ENCODE measurements at regions not wholly inside any gene's neighbourhood (a gene's known extent, or its start where the extent isn't known, plus 50 kb on each side); places are given as distances from the start of the nearest gene placed in this dataset.

DNA sequence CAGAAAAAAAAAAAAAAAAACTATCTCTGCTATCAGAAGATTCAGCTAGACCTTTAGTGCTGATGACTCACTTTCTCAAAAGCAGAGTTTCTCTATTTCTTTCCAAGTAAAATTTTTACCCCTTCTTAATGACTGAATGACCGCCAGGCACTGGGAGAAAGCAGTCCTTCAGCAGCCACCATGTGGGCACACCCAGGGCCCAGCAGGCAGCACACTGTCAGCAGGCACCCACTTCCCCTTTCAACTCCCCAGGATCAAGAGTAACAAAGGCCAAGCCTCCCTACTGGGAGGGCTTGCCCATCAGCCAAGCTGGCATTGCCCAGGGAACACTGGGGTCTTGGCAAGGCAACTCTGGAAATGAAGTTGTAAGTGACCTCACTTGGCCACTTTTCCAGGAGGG is 201.9 kb upstream of the MAMLD1 start:
- Histone ChIP-seq H3K27me3 (replicated peaks in 1 of 7) (no peaks in the 10 kb centered on the region), H3K36me3 (no peaks in the 10 kb centered on the region), H3K4me1 (no peaks in the 10 kb centered on the region), H3K9me3 (no peaks in the 10 kb centered on the region), H3K27ac (no peak overlapping the region), H3K4me3 (no peak overlapping the region)
- DNase-seq, result no peak
- intact Hi-C loops (cut with DNase I; ENCODE audit: low total_unique reads), result no loop called here
- TF ChIP-seq, protein P1, sequence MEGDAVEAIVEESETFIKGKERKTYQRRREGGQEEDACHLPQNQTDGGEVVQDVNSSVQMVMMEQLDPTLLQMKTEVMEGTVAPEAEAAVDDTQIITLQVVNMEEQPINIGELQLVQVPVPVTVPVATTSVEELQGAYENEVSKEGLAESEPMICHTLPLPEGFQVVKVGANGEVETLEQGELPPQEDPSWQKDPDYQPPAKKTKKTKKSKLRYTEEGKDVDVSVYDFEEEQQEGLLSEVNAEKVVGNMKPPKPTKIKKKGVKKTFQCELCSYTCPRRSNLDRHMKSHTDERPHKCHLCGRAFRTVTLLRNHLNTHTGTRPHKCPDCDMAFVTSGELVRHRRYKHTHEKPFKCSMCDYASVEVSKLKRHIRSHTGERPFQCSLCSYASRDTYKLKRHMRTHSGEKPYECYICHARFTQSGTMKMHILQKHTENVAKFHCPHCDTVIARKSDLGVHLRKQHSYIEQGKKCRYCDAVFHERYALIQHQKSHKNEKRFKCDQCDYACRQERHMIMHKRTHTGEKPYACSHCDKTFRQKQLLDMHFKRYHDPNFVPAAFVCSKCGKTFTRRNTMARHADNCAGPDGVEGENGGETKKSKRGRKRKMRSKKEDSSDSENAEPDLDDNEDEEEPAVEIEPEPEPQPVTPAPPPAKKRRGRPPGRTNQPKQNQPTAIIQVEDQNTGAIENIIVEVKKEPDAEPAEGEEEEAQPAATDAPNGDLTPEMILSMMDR (IDR thresholded peaks at IDR 0.05 in 8 of 11, conservative IDR thresholded peaks at IDR 0.05 in 3 of 11), result no peak
- TF ChIP-seq POLR2AphosphoS5 (IDR thresholded peaks at IDR 0.05), result no peak
- 65 to 83% (median 71%) methylated on average over 1 of the region's 1 CpG for WGBS, 5 donors

GRCh38 chrX:150162141-150162540 is 201.0 kb upstream of the MAMLD1 start:
- Histone ChIP-seq H3K4me3 (no peak overlapping the region), H3K27ac (no peak overlapping the region), H3K36me3 (no peaks in the 10 kb centered on the region), H3K27me3 (replicated peaks in 1 of 7) (no peaks in the 10 kb centered on the region), H3K9me3 (no peaks in the 10 kb centered on the region), H3K4me1 (no peaks in the 10 kb centered on the region)
- WGBS, 5 donors, result 68 to 100% (median 85%) methylated on average over 4 of the region's 4 CpGs
- DNase-seq, result no peak
- intact Hi-C loops (cut with DNase I; ENCODE audit: low total_unique reads), result no loop called here
- TF ChIP-seq POLR2A (IDR thresholded peaks at IDR 0.05) (no peak), POLR2AphosphoS5 (IDR thresholded peaks at IDR 0.05) (no peak)
- TF ChIP-seq, protein P1 (IDR thresholded peaks at IDR 0.05 in 8 of 11, conservative IDR thresholded peaks at IDR 0.05 in 3 of 11), result no peak

DNA sequence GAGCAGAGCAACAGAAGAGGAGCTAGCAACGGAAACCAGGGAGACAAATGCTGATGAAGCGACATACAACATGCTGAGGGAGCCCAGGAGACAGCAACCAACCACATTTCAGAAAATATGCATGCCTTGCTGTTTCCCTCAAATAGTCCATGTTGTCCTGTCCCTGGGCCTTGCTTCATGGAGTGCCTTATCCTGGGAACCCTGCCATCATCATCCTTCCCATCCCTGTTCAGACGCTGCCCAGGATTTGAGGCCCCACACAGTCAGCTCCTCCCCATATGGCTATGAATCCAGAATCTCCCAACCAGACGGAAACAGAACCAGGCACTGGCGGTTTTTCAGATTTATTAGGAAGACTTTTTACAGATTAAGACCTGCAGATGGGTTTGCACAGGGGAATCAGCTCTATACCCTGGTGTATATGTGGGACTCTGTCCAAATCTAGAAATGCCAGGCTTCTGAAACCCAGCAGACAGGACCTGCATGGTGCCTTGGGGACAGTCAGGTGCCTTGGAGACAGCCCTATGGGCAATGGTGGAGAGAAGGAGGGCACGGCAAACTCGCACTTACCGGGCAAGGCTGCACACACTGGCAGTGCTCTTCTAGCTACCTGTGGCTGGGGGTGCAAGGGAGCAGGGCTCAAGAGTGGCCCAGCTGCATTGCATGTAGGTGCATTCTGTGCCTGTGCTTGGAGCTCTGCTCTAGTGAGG is 199.7 kb upstream of the MAMLD1 start:
- Histone ChIP-seq H3K9me3 (no peaks in the 10 kb centered on the region), H3K4me3 (no peak overlapping the region), H3K27me3 (replicated peaks in 1 of 7) (no peaks in the 10 kb centered on the region), H3K27ac (no peak overlapping the region), H3K36me3 (no peaks in the 10 kb centered on the region), H3K4me1 (no peaks in the 10 kb centered on the region)
- 72 to 89% (median 85%) methylated on average over 6 to 8 of the region's 8 CpGs for WGBS, 5 donors
- intact Hi-C loops (cut with DNase I; ENCODE audit: low total_unique reads), result no loop called here
- TF ChIP-seq POLR2AphosphoS5 (IDR thresholded peaks at IDR 0.05) (no peak), POLR2A (IDR thresholded peaks at IDR 0.05) (no peak)
- TF ChIP-seq, protein P1 (IDR thresholded peaks at IDR 0.05 in 8 of 11, conservative IDR thresholded peaks at IDR 0.05 in 3 of 11), result no peak
- DNase-seq, result no peak

GRCh38 chrX:150163956-150164726 is 199.0 kb upstream of the MAMLD1 start:
- Histone ChIP-seq H3K27me3 (replicated peaks in 1 of 7) (no peaks in the 10 kb centered on the region), H3K27ac (no peak overlapping the region), H3K36me3 (no peaks in the 10 kb centered on the region), H3K9me3 (no peaks in the 10 kb centered on the region), H3K4me1 (no peaks in the 10 kb centered on the region), H3K4me3 (no peak overlapping the region)
- DNase-seq, result no peak
- intact Hi-C loops (cut with DNase I; ENCODE audit: low total_unique reads), result no loop called here
- TF ChIP-seq POLR2AphosphoS5 (IDR thresholded peaks at IDR 0.05), result no peak
- no peak for TF ChIP-seq POLR2A (IDR thresholded peaks at IDR 0.05)
- TF ChIP-seq, protein P1 (IDR thresholded peaks at IDR 0.05 in 8 of 11, conservative IDR thresholded peaks at IDR 0.05 in 3 of 11), result no peak
- WGBS, 5 donors, result 68 to 95% (median 90%) methylated on average over 3 to 4 of the region's 4 CpGs

Data from spleen (tissue), 11 donors.